ENCODE measurements at regions not wholly inside any gene's neighbourhood (a gene's known extent, or its start where the extent isn't known, plus 50 kb on each side); places are given as distances from the start of the nearest gene placed in this dataset.
"Not testable (repeated sequence)": the region's sequence is repeated elsewhere in the genome, so short reads cannot be mapped to it uniquely, and the experiment has no call there.

DNA sequence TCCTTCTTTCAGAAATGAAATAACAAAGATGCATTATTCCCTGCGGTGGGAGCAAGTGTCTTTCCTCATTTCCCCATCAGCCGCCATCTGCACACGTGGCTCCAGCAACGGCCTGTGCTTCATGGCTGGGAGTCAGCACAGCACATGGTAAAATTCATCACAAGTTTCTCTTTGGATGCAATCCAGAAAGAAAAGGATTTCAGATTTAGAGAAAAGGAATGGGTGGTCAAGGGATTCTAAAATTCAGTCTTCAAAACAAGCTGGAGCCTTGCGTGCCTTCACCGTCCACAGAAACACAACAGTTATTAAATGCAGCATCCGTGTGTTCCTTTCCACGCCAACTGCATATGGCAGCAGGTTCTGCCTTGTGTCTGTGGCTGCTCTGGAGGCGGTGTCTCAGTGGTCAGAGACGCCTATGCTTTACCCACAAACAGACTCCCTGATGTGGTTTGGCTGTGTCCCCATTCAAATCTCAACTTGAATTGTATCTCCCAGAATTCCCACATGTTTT, 107.6 kb downstream of the THBS2 start:
- CTCF ChIA-PET, result no interaction called here

DNA sequence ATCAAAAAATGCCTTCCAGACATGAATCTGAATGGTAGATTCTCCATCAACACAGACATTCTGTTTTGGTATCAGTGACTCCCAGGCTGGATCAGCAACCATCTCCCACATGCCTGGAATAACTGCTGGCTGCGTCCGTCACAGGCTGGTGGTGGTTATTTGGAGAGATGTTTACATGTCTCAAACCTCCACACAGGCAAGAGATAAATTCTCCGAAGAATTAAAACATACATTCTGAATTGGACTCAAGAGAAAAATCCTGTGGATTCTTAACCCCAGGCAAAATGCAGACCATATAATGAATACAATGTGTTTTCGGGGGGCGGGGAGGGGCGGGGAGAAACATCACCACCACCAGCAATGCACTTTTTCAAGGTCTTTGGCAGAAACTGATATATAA, 108.2 kb downstream of the THBS2 start:
- ChIA-PET POLR2A (no interaction called here), CTCF (no interaction called here)

More for the DNA sequence above, 107.6 kb downstream of the THBS2 start:
- POLR2A ChIA-PET, result no interaction called here

DNA sequence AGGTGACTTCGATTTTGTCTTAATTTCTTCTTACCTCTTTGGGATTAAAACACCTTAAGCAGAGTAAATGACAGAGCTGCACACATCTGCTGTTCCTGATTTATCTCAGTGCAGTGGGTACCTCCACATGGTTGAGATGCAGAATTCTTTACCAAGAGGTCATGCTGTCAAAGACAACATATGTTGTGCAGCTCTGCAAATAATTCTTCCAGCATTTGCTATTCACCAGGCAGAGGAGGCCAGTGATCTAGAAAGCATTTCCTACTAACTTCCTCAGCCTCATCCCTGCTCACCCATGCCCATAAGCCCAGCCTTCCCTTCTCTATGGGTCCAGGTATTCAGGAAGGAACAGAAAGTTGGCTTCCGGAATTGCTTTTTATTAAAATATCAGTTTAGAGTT, 109.3 kb downstream of the THBS2 start:
- CTCF ChIA-PET, result no interaction called here
- POLR2A ChIA-PET, result no interaction called here

DNA sequence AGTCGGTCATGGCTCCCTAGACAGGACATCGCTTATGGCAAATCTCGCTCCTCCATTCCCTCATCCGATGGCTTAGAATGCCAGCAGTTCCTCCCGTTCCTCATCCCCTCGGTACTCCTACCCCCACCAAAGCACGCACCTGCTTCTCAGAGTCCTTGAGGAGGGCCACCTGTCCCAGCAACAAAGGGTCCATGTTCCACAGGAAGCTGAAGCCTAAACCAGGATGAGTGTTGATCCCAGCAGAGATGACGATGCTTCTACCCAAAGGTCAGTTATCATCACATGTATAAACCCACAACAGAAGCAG, 111.2 kb downstream of the THBS2 start:
- ChIA-PET POLR2A (no interaction called here), CTCF (no interaction called here)

DNA sequence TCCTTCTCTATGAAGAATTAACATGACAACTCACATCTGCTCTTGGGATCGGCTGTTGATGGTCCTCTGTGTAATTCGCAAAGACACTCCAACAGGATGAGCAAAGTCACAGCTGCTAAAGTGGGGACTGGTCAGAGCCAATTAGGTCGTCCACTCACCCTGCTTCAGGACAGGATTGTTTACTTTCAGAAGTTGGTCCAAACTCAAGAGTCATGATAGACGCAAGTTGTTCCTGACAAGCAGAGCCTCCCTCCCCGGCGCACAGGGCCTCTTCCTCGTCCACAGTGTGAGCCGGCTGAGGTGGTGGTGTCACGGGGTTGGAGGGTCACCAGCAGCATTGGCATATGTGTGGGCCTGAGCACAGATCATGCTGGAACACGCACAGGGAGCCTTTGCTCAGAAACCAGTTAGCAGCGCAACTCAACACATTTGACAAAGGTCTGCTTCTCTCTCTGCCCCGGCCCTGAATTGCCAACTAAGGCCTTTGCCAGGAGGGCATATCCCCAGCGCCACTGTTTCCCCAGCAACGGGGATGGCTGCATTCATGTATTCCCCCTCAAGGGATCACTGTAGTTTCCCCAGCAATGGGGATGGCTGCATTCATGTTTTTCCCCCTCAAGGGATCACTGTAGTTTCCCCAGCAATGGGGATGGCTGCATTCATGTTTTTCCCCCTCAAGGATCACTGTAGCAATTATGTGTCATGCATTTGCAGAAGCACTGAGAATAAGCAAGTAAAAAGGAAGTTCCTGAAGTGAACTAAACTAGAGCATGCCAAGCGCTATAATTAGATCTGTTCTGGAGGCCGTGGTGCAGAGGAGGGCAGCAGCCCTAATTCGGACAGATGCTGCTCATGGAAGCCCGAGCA, 111.7 kb downstream of the THBS2 start:
- POLR2A ChIA-PET, result no interaction called here
- CTCF ChIA-PET, result no interaction called here

DNA sequence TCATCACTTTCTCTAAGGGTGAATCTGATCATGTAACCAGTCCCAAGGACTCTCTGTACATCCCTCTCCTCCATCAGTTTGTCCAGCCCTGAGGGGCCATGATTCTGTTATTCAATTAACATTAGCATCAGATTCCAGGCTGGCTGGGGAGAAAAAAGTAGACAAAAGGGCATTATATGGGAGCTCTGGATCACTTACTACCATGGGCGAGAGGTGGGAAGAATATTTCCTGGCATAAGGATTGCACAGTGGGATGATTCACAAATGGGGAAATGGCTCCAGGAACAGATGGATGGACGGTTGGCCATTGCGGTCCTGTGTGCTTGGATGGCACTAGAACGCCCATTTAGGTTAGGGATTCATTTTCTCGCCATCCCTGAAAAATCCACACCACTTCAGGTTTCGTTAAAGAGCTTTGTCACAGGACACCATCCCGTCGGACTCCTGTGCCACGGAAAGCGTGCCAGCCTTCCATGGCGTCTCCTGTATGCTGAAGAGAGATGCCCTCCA, 112.6 kb downstream of the THBS2 start:
- CTCF ChIA-PET, result no interaction called here
- POLR2A ChIA-PET, result no interaction called here

DNA sequence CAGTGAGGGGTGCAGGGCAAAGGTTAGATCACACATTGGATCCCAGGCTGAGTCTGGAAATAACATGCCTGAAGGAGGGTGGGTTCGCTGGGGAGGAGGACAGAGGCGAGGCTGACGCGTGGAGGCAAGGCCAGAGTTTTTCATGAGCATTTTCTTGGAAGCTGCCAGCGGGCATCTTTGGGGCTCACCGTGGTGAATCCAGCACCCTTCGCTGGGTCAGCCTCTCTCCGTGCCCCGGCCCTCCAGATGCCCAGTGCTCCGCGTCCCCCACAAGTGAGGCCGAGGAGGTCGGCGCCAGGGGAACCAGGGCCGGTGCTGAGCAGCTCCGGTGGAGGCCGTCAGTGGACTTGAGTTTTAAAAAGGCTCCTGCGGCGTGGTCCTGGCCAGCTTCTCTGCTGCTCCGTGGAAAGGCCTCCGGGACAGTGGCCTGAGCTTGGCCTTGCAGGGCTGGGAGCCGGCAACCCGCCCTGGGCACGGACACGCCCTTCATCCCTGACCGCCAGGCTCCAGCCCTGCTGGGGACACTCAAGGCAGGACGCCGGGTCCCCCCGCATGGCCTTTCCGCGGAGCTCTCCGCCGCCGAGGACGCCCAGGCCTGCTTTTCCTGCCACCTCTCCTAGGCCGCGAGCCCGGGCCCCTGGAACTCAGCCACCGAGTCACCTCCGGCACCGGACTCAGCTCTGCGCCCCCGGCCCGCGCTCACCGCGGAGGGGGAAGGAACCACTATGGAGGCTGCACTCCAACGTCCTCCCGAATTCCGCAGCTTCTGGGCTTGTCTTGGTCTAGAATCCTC, 114.3 kb downstream of the THBS2 start:
- ChIA-PET POLR2A (no interaction called here), CTCF (no interaction called here)

DNA sequence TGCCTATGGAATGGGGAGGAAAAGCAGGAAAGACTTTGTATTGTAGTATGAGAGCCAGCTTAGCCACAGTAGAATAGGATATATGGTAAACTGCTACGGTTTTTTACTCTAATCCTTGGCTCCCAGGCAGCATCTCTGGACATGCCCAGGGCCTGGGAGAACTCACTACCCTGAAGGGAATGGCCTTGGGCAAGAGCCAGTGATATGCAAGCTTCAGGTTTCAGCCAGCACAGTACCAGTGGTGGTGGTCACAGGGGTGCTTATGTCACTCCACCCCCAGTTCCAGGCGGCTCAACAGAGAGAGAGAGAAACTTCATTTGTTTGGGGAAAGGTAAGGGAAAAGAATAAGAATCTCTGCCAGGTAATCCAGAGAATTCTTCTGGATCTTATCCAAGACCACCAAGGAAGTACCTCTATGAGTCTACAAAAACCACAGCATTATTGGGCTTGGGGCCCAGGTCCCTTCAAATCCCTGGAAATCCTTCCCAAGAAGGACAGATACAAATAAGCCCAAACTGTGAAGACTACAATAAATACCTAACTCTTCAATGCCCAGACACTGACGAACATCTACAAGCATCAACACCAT, 121.2 kb downstream of the THBS2 start:
- ChIA-PET CTCF (no interaction called here), POLR2A (no interaction called here)

DNA sequence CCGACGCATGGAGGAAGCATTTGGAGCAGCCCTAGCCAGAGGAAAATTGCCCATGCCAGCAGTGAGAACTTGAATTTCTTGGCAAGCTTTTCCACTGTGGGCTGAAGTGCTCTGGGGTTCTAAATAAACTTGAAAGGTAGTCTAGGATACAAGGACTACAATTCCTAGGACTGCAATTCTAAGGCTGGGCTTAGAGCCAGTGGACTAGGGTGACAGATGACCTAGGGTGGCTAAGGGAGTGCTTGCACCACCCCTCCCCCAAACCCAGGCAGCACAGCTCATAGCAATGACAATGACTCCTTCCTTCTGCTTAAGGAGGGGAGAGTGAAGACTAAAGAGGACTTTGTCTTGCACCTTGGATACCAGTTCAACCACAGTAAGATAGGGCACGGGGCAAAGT, 122.3 kb downstream of the THBS2 start:
- ChIA-PET CTCF (no interaction called here), POLR2A (no interaction called here)

DNA sequence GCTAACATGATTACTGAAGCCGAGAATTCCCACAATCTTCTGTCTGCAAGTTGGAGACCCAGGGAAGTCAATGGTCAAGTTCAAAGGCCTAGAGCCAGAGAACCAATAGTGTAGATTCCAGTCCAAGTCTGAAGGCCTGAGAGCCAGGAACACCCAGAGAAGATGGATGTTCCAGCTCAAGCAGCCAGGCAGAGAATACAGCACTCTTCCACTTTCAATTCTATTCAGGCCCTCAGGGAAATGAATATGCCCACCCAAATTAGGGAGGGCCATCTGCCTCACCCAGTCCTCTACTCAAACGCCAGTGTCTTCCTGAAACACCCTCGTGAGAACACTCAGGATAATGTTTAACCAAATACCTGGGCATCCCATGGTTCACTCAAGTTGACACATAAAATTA, 123.5 kb downstream of the THBS2 start:
- POLR2A ChIA-PET, result no interaction called here
- CTCF ChIA-PET, result no interaction called here

DNA sequence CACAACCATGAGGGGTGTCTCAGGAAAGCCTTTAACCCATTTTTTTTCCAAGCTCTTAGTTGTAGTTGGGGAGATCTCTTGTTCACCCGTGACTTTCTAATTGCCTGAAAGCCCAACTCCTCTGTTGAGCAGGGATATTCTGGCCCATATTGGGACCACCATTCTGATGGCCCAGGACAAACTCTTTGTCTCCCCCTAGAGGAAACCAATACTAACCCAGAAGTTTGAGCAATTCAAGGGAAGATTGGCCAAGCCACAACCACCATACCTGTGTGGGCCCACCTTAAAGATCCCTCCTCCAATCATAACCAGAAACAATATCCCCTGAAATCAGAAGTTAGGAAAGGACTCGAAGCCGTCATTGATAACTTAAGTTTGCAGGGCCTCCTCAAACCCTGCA, 132.6 kb downstream of the THBS2 start:
- CTCF ChIA-PET, result no interaction called here
- POLR2A ChIA-PET, result no interaction called here

DNA sequence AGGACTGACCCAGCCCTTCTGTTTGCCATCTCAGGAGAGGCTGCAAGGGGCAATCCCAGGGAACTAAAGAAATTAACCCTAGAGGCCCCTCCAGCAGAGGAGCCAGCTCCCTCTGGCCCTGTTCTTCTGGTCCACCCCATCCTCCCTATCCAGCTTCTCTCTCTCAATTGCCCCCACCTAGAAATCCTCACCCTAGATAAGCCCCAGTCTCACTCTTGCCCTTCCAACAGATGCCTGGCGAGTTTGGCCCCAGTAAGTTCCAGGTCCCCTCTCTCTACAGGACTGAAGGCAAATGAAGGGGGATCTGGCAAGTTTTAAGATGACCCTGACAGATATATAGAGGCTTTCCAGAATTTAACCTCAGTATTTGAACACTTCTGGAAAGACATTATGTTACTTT, 134.0 kb downstream of the THBS2 start:
- CTCF ChIA-PET, result no interaction called here
- POLR2A ChIA-PET, result no interaction called here

DNA sequence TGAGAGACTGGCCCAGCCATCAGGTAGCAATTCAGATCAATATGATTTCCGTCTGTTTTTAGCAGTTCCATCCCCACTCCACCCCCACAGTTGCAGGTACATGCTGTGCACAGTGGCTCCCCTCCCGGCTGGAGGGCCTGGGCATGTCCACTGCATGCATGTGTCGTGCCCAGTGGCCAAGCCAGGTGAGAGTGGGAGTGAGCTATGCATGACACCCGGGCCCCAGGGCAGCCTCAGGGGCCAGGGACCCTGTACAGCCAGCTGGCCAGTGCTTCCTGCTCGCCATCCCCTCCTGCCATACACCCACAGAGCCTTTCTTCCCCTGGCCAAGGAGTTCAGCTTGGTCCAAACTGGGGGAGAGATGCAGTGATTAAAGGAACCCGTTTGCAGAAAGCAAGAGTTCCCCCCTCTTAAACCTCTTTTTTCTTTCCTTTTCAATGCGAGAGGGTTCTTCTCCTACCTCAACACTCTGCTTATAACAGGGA, 135.3 kb downstream of the THBS2 start:
- CTCF ChIA-PET, result no interaction called here
- POLR2A ChIA-PET, result no interaction called here

DNA sequence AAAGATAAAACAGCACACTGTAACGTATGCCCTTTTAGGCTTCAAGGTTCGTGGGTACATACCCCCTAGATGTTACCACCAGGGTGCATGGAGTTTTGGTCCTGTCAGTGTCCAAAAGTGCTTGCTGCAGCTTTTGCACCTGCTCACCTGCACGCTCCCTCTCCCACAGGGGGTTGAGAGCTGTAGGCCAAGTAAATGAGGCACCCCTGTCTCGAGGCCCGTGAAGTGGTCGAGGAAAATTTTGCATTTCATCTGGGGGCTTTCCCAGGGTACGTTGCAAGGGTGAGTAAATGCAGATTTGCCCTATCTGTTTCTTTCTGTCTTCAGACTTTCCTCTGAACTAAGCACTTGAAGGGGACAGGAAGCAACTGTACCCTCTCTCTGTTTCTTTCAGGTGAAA, 136.0 kb downstream of the THBS2 start:
- POLR2A ChIA-PET, result no interaction called here
- CTCF ChIA-PET, result no interaction called here

DNA sequence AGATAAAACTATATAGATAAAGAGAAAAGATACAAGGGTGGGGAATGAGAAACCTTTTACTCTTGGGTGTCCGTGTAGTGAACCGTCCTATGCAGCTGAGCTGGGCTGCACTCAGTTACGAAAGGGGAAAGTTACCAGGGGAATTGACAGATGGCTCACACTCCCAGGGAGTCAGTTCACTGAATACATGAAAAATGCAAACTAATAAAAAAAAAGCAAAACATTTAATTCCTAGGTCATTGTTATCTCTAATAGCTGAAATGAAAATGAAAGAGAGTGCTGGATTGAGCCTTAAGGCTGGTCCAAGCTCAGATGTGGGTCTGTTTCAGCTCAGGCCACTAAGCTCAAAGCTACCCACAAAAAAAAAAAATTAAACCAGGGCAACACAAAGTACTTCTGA, 138.0 kb downstream of the THBS2 start:
- CTCF ChIA-PET, result no interaction called here
- POLR2A ChIA-PET, result no interaction called here

DNA sequence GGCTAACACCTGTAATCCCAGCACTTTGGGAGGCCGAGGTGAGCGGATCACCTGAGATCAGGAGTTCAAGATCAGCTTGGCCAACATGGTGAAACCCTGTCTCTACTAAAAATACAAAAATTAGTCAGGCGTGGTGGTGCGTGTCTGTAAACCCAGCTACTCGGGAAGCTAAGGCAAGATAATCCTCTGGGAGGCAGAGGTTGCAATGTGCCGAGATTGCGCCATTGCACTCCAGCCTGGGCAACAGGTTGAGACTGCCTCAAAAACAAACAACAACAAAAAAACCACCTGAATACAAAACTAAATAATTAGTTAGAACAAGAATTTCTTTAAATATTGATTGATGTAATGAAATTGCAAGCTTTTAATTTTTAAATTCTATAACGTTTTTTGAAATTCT, 139.0 kb downstream of the THBS2 start:
- POLR2A ChIA-PET, CTCF ChIA-PET: not testable (repeated sequence)

DNA sequence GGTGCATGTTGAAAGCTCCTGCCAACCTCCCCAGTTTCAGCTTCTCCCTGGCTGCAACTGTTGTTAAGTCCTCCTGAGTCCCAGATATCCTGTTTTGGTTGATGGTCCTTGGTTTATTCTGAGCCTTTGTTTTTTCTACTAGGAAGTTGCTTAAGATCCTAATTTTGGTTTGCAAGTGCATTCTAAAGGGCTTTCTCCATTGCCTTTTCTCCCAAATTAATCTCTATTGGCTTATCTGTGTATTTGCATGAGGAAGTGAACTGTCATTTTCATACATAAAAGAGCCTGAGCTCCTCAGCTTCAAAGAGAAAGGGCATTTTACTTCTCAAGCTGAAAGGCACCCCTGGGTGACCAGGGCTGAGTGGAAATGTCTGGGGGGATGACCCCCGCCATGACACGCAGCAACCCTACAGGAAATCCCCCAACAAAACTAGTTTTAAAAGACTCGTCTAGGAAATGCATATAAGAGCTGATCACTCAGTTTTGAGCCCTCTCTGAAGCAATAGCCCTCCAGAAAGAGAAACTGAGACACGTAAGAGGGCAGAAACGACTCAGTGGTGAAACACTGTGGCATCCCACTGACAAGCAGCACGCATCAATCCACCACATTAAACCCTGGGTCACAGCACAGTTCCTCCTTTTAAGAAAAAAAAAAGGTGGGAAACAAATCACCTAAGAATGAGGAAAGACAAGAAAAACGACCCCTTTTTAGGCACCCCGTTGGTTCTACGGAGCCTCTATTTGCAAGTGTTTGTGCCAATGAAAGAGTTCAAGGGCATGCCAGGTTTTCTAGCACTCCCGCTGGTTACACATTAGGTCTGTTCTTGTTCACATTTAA, 140.9 kb downstream of the THBS2 start:
- CTCF ChIA-PET, result no interaction called here
- POLR2A ChIA-PET, result no interaction called here

DNA sequence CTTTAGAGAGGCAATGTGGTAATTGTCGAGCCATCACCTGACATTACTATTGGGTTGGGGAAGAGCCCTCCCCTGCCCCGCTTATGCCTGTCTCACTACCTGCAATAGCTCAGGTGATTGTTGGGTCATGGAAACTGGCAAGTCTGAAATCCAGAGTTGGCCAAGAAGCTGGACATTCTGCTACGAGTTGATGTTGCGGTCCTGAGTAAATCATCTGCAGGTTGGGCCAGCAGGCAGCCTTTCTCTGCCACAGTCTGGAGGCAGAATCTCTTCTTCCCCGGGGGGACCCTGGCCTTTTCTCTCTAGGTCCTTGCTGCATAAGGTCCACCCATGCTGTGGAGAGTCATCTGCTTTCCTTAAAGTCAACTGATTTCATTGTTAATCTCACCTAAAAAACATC, 142.4 kb downstream of the THBS2 start:
- POLR2A ChIA-PET, result no interaction called here
- CTCF ChIA-PET, result no interaction called here

DNA sequence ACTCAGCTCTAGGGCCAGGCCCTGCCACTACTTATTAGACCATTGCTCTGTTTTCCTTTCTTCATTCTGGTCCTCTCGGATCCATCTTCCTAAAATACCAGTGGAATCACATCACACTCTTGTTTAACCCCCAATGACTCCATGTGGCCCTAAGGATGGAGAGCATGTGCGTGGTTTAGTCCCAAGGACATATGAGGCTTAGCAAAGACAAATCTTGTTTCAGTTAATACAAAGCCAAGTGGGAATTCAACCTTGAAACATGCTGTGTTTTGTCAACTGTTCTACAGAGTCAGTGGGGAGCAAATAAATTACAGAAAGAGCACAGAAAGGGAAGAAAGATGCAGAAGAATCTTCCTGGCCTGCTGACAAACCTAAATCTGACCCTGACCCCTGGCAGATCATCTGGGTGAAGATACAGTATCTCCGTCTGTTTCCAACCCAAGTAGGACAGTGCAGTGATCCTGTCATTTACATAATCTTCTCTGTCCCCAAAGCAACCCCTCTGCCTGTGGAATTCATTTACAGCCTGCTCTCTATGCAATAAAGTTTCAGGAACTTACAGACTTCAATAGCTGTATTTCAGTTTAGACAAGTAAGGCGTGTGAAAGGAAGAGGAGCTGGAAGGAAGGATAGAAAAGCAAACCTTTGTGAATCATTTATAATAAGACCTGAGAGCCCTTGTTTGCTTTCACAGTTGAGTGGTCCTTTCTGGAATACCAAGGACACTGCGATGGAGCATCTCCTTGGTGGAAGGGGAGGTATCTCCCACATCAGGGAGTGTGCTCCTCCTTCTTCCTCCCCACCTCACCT, 144.0 kb downstream of the THBS2 start:
- POLR2A ChIA-PET, result no interaction called here
- CTCF ChIA-PET, result no interaction called here

All from activated CD8-positive, alpha-beta memory T cell treated with anti-CD3 and anti-CD28 coated beads for 36 hours (primary cell).